ENCODE measurements at regions not wholly inside any gene's neighbourhood (a gene's known extent, or its start where the extent isn't known, plus 50 kb on each side); places are given as distances from the start of the nearest gene placed in this dataset.

- no peak for TF ChIP-seq EP300 (IDR thresholded peaks at IDR 0.05)
- no peak for TF ChIP-seq CTCF (IDR thresholded peaks at IDR 0.05)
- no peak for TF ChIP-seq POLR2A (IDR thresholded peaks at IDR 0.05)
Measured at GRCh38 chr10:93221171-93221496, 147.4 kb downstream of the CYP26A1 start.
